Activated CD8-positive, alpha-beta T cell treated with anti-CD3 and anti-CD28 coated beads for 36 hours (primary cell): ENCODE measurements at regions not wholly inside any gene's neighbourhood (a gene's known extent, or its start where the extent isn't known, plus 50 kb on each side); places are given as distances from the start of the nearest gene placed in this dataset.

ENCODE experiments used
- ATAC-seq: fragments of 200-7000 bp; cut with Tn5 transposase; one replicate; pipeline ENCODE4 v1.10.0; 2021; ENCODE audit warnings: mild to moderate bottlenecking, moderate library complexity
- CTCF ChIA-PET: fragments of 350-600 bp; sonication (Branson Sonifier 250); formaldehyde crosslinking; loops from one replicate; lab custom pipeline; 2021; ENCODE audit warnings: antibody characterized with exemption; lab: Charles Lee
- POLR2A ChIA-PET: fragments of 350-600 bp; sonication (Branson Sonifier 250); formaldehyde crosslinking; loops from one replicate; lab custom pipeline; 2021; ENCODE audit warnings: antibody characterized with exemption; lab: Charles Lee
- DNase-seq: peaks from one replicate; pipeline ENCODE4 v3.0.0-alpha.2; 2020
- H3K27ac Mint-ChIP-seq: one replicate; pipeline ENCODE4 v1.8.0; 2021; ENCODE audit warnings: mild to moderate bottlenecking, mixed read lengths
- H3K27me3 Mint-ChIP-seq: one replicate; pipeline ENCODE4 v1.8.0; 2021; ENCODE audit warnings: mixed read lengths
- H3K36me3 Mint-ChIP-seq: one replicate; pipeline ENCODE4 v1.8.0; 2021; ENCODE audit warnings: low read depth, mixed read lengths
- H3K4me1 Mint-ChIP-seq: one replicate; pipeline ENCODE4 v1.8.0; 2021; ENCODE audit warnings: low read depth, mixed read lengths
- H3K4me3 Mint-ChIP-seq: one replicate; pipeline ENCODE4 v1.8.0; 2021; ENCODE audit warnings: mild to moderate bottlenecking, moderate library complexity, mixed read lengths
- H3K9me3 Mint-ChIP-seq: one replicate; pipeline ENCODE4 v1.8.0; 2021; ENCODE audit warnings: mixed read lengths
- intact Hi-C: fragments of 100-400 bp; cut with micrococcal nuclease; formaldehyde crosslinking; loops from one replicate; pipeline ENCODE4 v1.10.0; 2022
- TF ChIP-seq, protein P1 (sequence below): fragments of 200-600 bp; IDR thresholded peaks from one replicate; pipeline ENCODE4 v1.8.0; 2022; ENCODE audit warnings: antibody characterized with exemption, mild to moderate bottlenecking

DNA sequence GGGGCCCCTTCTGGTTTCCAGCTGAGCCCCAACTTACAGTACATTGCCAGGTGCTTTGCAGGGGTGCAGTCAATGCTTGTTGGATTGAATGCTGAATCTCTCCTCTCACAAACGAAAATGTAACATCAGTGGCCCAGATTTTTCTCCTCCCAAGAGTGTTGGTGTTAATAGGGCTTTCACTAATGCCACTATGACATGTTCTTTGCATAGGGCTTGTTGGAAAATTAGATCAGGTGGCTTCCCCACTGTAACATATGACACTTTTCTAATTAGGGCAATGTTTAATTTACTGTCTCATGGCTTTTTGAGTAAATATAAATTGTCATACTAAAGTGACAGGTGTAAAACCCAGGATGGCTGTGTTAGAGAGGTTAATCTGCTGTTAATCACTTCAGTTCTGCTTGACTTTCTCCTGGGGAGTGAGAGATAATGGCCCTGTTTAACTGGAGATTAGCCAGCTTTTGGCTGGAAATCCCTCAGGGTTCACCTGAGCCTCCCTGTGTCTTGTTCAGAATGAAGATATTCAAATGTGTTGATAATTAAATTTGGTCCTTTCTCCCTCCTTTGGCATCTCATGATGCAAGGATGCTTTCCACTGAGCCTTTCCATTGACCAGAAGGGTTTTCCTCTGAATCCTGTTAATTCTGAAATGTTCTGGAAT is 502.3 kb downstream of the RBFOX1 start:
- Mint-ChIP-seq H3K4me1 (no peaks in the 10 kb centered on the region), H3K36me3 (no peaks in the 10 kb centered on the region), H3K27ac (no peak overlapping the region), H3K27me3 (no peaks in the 10 kb centered on the region), H3K4me3 (no peak overlapping the region), H3K9me3 (peaks cover 5% of the 10 kb centered on the region)
- POLR2A ChIA-PET = no interaction called here
- ATAC-seq (no peak), DNase-seq (no peak)
- intact Hi-C loops = no loop called here
- CTCF ChIA-PET = no interaction called here
- TF ChIP-seq, protein P1, sequence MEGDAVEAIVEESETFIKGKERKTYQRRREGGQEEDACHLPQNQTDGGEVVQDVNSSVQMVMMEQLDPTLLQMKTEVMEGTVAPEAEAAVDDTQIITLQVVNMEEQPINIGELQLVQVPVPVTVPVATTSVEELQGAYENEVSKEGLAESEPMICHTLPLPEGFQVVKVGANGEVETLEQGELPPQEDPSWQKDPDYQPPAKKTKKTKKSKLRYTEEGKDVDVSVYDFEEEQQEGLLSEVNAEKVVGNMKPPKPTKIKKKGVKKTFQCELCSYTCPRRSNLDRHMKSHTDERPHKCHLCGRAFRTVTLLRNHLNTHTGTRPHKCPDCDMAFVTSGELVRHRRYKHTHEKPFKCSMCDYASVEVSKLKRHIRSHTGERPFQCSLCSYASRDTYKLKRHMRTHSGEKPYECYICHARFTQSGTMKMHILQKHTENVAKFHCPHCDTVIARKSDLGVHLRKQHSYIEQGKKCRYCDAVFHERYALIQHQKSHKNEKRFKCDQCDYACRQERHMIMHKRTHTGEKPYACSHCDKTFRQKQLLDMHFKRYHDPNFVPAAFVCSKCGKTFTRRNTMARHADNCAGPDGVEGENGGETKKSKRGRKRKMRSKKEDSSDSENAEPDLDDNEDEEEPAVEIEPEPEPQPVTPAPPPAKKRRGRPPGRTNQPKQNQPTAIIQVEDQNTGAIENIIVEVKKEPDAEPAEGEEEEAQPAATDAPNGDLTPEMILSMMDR = no peak

DNA sequence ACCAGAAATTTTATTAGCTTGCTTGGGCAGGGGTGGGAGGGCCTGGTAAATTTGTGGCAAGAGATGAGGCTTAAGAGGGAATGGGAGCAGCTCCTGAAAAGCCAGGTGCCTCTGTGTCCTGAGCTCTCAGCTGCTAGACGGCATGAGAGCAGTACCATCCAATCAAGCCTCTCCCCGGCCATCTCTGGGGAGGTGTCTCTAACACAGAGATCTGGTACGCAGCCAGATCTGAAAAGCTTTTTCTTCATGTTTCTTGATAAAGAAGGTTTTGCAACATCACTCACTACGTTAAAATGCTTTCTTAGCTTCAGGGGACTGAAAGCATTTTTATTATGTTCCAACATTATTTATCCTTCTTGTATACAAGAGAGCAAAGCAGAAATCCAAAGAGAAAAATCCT is 488.2 kb downstream of the RBFOX1 start:
- ATAC-seq (no peak), DNase-seq (no peak)
- Mint-ChIP-seq H3K27ac (no peak overlapping the region), H3K36me3 (no peaks in the 10 kb centered on the region), H3K27me3 (no peaks in the 10 kb centered on the region), H3K9me3 (no peaks in the 10 kb centered on the region), H3K4me3 (no peak overlapping the region), H3K4me1 (no peaks in the 10 kb centered on the region)
- ChIA-PET POLR2A (no interaction called here), CTCF (no interaction called here)
- intact Hi-C loops = no loop called here
- TF ChIP-seq, protein P1 = no peak

DNA sequence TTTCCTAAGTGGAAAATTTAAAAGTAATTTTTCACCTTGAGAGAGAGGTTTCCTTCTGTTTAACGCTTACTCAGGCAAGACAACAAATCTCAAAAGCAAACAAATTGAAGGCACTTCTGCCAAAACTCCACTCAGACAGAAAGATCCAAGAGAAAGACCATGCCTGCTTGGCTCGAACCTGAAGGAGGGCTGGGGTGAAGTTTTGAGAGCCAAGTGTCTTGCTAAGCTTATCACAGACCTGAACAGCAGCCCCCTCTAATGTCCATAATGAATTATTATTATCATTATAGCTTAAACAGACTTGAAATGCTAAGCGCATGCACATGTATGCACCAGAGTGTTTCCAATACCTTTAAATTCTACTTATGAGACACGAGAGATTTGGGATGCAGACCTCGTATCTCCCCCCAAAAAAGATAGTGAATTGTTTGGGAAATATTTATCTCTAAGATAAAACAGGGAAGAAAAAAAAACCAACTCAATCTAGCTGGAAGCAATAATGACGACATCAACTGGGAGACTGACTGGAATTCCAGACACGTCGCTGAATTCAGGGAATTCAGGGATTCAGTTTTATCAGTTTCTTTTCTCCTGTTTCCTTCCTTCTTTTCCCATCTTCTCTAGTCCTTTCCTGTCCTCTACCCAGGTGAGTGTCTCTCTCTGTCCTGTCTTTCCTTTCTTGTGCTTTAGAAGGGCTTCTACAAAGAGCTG is 473.2 kb downstream of the RBFOX1 start:
- no peak for ATAC-seq
- ChIA-PET POLR2A (no interaction called here), CTCF (interaction anchor here (0.9 kb wide), 1 partner anchor 16 kb away, joined by 3 read pairs; no protein-coding TSS in a partner anchor)
- DNase-seq = no peak
- no peaks in the 10 kb centered on the region for H3K36me3 Mint-ChIP-seq
- no peaks in the 10 kb centered on the region for H3K4me1 Mint-ChIP-seq
- no peaks in the 10 kb centered on the region for H3K27me3 Mint-ChIP-seq
- H3K9me3 Mint-ChIP-seq = peaks cover 3% of the 10 kb centered on the region
- TF ChIP-seq, protein P1 = no peak
- no peak overlapping the region for H3K27ac Mint-ChIP-seq
- H3K4me3 Mint-ChIP-seq = no peak overlapping the region
- intact Hi-C loops = no loop called here

DNA sequence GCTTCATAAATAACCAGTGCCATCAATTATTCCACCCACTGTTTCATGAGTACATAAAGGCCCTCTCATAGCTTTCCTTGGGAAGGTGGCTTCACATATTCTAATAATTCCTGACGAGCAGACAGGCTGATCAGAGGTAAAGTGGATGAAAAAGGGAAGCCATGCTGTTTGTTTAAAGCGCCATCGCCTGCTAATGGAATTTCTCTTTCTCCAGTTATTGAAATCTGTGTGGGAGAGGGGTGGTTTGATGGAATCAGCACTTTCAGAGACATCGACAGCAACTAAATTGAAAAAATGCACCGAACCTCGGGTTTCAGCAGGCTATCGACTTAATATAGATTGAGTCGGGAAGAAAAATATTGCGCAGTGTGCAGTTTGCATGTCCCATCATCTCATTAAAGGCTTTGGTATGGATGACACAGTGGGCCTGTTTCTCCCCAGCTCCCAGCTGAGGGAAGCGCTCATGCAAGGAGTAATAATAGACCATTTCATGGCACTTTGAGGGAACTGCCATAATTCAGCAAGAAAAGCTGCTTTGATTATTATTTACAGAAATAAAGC is 472.1 kb downstream of the RBFOX1 start:
- ATAC-seq = no peak
- ChIA-PET CTCF (no interaction called here), POLR2A (no interaction called here)
- no peak overlapping the region for H3K27ac Mint-ChIP-seq
- H3K4me3 Mint-ChIP-seq = no peak overlapping the region
- peaks cover 3% of the 10 kb centered on the region for H3K9me3 Mint-ChIP-seq
- H3K36me3 Mint-ChIP-seq = no peaks in the 10 kb centered on the region
- no peak for DNase-seq
- H3K4me1 Mint-ChIP-seq = no peaks in the 10 kb centered on the region
- intact Hi-C loops = no loop called here
- TF ChIP-seq, protein P1 = no peak
- H3K27me3 Mint-ChIP-seq = no peaks in the 10 kb centered on the region

DNA sequence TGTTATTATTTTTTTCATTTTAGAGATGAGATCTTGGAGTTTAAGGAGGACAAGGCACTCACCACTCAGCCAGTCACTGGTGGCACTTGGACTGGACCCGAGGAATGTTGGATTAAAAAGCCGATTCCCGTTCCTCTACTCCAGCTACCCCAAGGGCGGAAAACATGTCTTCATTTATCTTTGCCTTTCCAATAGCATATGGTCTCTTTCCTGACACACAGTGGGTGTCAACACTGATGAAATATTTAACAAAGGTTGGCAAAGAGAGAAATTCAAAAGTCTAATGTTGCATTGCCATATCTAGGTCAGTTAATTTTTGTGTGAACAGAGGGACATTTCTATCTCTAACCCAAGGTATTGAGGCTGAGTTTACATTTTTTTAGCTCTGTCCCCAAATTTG is 459.7 kb downstream of the RBFOX1 start:
- Mint-ChIP-seq H3K4me3 (no peak overlapping the region), H3K27ac (no peak overlapping the region), H3K36me3 (no peaks in the 10 kb centered on the region), H3K4me1 (no peaks in the 10 kb centered on the region), H3K9me3 (peaks cover 2% of the 10 kb centered on the region), H3K27me3 (no peaks in the 10 kb centered on the region)
- ChIA-PET CTCF (interaction anchor here (2.7 kb wide), 1 partner anchor 13 kb away, joined by 7 read pairs; no protein-coding TSS in a partner anchor), POLR2A (no interaction called here)
- ATAC-seq (no peak), DNase-seq (no peak)
- TF ChIP-seq, protein P1 = no peak
- intact Hi-C loops = no loop called here
